HUES6 (cell line): ENCODE measurements at regions not wholly inside any gene's neighbourhood (a gene's known extent, or its start where the extent isn't known, plus 50 kb on each side); places are given as distances from the start of the nearest gene placed in this dataset.
"Not testable (repeated sequence)": the region's sequence is repeated elsewhere in the genome, so short reads cannot be mapped to it uniquely, and the experiment has no call there.

ENCODE experiments used
- H3K27ac ChIP-seq: 2 replicates; pipeline ENCODE4 v1.7.0; 2013; ENCODE audit warnings: low read depth, mild to moderate bottlenecking, low read length, inconsistent platforms
- H3K27me3 ChIP-seq: 2 replicates; pipeline ENCODE4 v1.6.1; 2013; ENCODE audit warnings: low read length; ENCODE audit not compliant: control insufficient read depth, insufficient read depth
- H3K36me3 ChIP-seq: 2 replicates; pipeline ENCODE4 v1.6.1; 2013; ENCODE audit warnings: low read length; ENCODE audit not compliant: control insufficient read depth, insufficient read depth
- H3K4me1 ChIP-seq: 2 replicates; pipeline ENCODE4 v1.6.1; 2013; ENCODE audit warnings: low read length; ENCODE audit not compliant: control insufficient read depth, insufficient read depth
- H3K4me3 ChIP-seq: 2 replicates; pipeline ENCODE4 v1.5.1; 2013; ENCODE audit warnings: low read depth, low read length
- H3K9ac ChIP-seq: one replicate; pipeline ENCODE4 v1.6.1; 2013; ENCODE audit warnings: mild to moderate bottlenecking, low read length
- H3K9me3 ChIP-seq: 2 replicates; pipeline ENCODE4 v1.6.1; 2013; ENCODE audit warnings: low read depth, low read length; ENCODE audit not compliant: control insufficient read depth, insufficient read depth

DNA sequence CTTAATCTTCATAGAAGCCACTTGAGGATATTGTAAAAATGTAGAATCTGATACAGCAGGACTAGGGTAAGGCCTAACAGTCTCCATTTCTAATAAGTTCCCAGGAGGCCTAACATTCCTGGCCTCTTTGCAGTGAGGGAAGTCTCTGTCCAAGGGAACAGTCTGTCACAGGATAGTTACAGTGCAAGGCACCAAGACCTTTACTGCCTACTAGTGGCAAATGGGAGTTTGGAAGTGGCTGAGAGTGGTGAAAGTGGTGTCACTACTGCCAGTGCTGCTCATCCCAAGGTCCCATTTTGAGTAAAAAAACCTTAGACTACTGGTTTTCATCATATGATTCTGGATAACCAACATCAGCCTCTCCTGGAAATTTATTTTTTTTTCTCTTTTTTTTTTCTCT lies 619.5 kb upstream of the SEMA3D start:
- Histone ChIP-seq H3K4me3 (no peak overlapping the region), H3K27ac (no peak overlapping the region), H3K9me3 (no peaks in the 10 kb centered on the region), H3K27me3 (no peaks in the 10 kb centered on the region), H3K36me3 (no peaks in the 10 kb centered on the region), H3K9ac (no peak overlapping the region), H3K4me1 (no peaks in the 10 kb centered on the region)

- H3K4me1 ChIP-seq = no peaks in the 10 kb centered on the region
- H3K9ac ChIP-seq = no peak overlapping the region
- H3K9me3 ChIP-seq = no peaks in the 10 kb centered on the region
- no peaks in the 10 kb centered on the region for H3K27me3 ChIP-seq
- H3K4me3 ChIP-seq = no peak overlapping the region
- H3K27ac ChIP-seq = no peak overlapping the region
- H3K36me3 ChIP-seq = no peaks in the 10 kb centered on the region
These were observed 618.8 kb upstream of the SEMA3D start for GRCh38 chr7:85805656-85806055.

- H3K9me3 ChIP-seq = no peaks in the 10 kb centered on the region
- no peaks in the 10 kb centered on the region for H3K4me1 ChIP-seq
- no peak overlapping the region for H3K4me3 ChIP-seq
- H3K36me3 ChIP-seq = no peaks in the 10 kb centered on the region
- no peaks in the 10 kb centered on the region for H3K27me3 ChIP-seq
- H3K27ac ChIP-seq = no peak overlapping the region
- no peak overlapping the region for H3K9ac ChIP-seq
These were observed 618.4 kb upstream of the SEMA3D start for GRCh38 chr7:85805249-85805648.

DNA sequence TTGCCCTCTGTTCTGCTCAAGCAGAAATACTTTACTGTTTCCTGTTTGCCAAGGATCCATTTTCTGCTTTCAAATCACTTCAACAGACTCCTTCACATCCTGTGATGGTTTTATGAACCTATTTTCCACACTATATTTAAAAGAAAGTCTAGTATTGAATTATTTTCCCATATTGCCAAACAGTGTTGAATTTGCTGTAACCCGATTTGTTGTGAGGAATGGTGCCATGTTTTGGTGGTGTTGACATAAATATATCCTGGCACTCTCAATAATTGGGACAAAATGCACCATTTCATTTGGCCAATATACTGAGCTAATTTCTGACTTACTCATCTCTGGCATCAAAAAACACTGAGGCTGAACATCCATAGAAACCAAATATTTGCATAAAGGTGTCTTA lies 615.4 kb upstream of the SEMA3D start:
- H3K9ac ChIP-seq = no peak overlapping the region
- H3K27me3 ChIP-seq = no peaks in the 10 kb centered on the region
- H3K27ac ChIP-seq = no peak overlapping the region
- H3K9me3 ChIP-seq = no peaks in the 10 kb centered on the region
- no peaks in the 10 kb centered on the region for H3K36me3 ChIP-seq
- no peaks in the 10 kb centered on the region for H3K4me1 ChIP-seq
- no peak overlapping the region for H3K4me3 ChIP-seq

DNA sequence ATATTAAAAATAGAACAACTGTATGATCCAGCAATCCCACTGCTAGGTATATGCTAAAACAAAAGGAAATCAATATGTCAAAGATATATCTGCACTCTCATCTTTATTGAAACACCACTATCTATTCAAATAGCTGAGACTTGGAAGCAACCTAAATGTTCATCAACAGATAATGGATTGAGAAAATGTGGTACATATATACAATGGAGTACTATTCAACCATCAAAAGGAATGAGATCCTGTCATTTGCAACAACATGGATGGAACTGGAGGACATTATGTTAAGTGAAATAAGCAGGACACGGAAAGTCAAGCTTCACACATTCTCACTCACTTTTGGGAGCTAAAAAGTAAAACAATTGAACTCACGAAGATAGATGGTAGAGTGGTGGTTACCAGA lies 610.1 kb upstream of the SEMA3D start:
- H3K4me1 ChIP-seq = no peaks in the 10 kb centered on the region
- H3K36me3 ChIP-seq = no peaks in the 10 kb centered on the region
- H3K9ac ChIP-seq = no peak overlapping the region
- H3K27ac ChIP-seq = no peak overlapping the region
- no peak overlapping the region for H3K4me3 ChIP-seq
- peaks cover 5% of the 10 kb centered on the region; the same call in 1 of the 2 replicates for H3K9me3 ChIP-seq
- no peaks in the 10 kb centered on the region for H3K27me3 ChIP-seq

GRCh38 chr7:85791098-85791497 lies 604.2 kb upstream of the SEMA3D start:
- not testable (repeated sequence) for H3K9ac ChIP-seq, H3K4me1 ChIP-seq

DNA sequence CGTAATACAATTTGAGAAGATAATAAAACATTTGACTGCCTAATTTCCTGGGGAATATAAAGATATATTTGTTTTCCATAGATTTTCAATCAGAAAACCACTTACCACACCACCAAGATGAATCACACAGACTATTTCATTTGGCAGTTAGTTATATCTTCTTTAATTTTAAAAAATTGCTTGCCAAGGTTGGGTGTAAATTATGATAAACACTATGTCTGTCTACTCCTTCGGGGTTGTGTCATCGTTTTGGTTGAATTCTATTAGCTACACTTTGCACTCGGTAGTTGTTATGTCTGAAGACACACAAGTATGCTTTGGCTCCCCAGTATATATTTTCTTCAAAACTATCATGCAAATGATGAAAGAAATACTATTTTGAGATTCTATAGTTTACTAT lies 594.8 kb upstream of the SEMA3D start:
- Histone ChIP-seq H3K36me3 (no peaks in the 10 kb centered on the region), H3K9me3 (peaks cover 4% of the 10 kb centered on the region; the same call in 1 of the 2 replicates), H3K27ac (no peak overlapping the region), H3K4me3 (no peak overlapping the region), H3K27me3 (no peaks in the 10 kb centered on the region), H3K9ac (no peak overlapping the region), H3K4me1 (no peaks in the 10 kb centered on the region)

More at GRCh38 chr7:85791098-85791497, 604.2 kb upstream of the SEMA3D start:
- H3K9me3 ChIP-seq = peaks cover 17% of the 10 kb centered on the region
- H3K27ac ChIP-seq, H3K4me3 ChIP-seq, H3K27me3 ChIP-seq, H3K36me3 ChIP-seq: not testable (repeated sequence)

DNA sequence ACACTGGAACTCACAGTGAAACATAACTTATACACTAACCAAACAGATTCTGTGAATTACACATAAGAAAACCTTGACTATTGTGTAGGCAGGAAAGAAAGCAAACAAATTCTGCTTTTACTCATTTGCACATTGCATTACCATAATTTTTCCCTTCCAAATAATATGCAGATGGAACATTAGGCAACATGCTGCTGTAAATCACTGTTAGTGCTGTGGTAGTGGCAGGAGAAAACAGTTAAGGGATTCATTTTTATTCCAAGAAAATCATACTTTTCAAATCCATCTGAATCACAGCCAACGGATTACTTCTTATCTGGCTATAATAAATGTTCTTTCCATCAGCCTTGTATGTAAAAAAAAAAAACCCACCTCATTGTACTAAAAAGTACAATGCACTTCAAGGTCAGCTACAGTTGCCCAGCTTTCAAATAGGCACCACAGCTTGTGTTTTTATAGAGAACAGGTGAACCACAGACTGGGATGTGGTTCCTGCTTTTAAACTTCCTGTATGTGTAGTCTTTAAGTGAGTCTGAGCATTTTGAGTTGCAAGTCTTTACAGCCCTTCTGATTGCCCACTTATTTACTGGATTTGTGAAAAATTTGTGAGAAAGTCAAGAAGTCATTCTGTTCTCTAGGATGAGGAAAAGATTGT lies 590.0 kb upstream of the SEMA3D start:
- Histone ChIP-seq H3K9ac (no peak overlapping the region), H3K27ac (no peak overlapping the region), H3K9me3 (no peaks in the 10 kb centered on the region), H3K4me1 (no peaks in the 10 kb centered on the region), H3K36me3 (no peaks in the 10 kb centered on the region), H3K4me3 (no peak overlapping the region), H3K27me3 (peaks cover 7% of the 10 kb centered on the region; the same call in 1 of the 2 replicates)

GRCh38 chr7:85775431-85775830 lies 588.6 kb upstream of the SEMA3D start:
- Histone ChIP-seq H3K4me1 (no peaks in the 10 kb centered on the region), H3K27ac (no peak overlapping the region), H3K9me3 (no peaks in the 10 kb centered on the region), H3K36me3 (no peaks in the 10 kb centered on the region), H3K4me3 (no peak overlapping the region), H3K9ac (no peak overlapping the region), H3K27me3 (peaks cover 11% of the 10 kb centered on the region; the same call in 1 of the 2 replicates)

DNA sequence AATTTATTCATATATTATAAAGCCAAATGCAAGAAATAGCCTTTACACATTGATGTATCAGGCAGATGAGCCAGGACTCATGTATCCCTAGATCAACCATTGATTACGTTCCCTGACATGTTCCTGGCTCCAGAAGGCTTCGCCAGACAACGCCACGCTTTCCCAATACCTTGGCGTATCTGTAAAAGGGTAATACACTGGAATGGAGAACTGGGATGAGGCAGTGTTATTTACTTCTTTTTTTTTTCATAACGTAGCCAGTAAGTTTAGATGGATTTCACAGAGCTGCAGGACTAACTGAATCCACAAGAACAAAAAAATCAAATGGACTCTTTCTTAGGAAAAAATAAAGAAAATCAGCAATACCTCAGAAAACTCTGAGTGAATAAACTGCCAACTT lies 588.1 kb upstream of the SEMA3D start:
- Histone ChIP-seq H3K9me3 (no peaks in the 10 kb centered on the region), H3K4me1 (no peaks in the 10 kb centered on the region), H3K9ac (no peak overlapping the region), H3K27me3 (peaks cover 16% of the 10 kb centered on the region; the same call in 1 of the 2 replicates), H3K27ac (no peak overlapping the region), H3K36me3 (no peaks in the 10 kb centered on the region), H3K4me3 (no peak overlapping the region)

GRCh38 chr7:85773116-85773728 lies 586.4 kb upstream of the SEMA3D start:
- Histone ChIP-seq H3K4me1 (no peaks in the 10 kb centered on the region), H3K36me3 (no peaks in the 10 kb centered on the region), H3K4me3 (no peak overlapping the region), H3K9ac (no peak overlapping the region), H3K9me3 (no peaks in the 10 kb centered on the region), H3K27me3 (peaks cover 29% of the 10 kb centered on the region; the same call in 1 of the 2 replicates), H3K27ac (no peak overlapping the region)
